ENCODE measurements at regions not wholly inside any gene's neighbourhood (a gene's known extent, or its start where the extent isn't known, plus 50 kb on each side); places are given as distances from the start of the nearest gene placed in this dataset.
"Not testable (repeated sequence)": the region's sequence is repeated elsewhere in the genome, so short reads cannot be mapped to it uniquely, and the experiment has no call there.

DNA sequence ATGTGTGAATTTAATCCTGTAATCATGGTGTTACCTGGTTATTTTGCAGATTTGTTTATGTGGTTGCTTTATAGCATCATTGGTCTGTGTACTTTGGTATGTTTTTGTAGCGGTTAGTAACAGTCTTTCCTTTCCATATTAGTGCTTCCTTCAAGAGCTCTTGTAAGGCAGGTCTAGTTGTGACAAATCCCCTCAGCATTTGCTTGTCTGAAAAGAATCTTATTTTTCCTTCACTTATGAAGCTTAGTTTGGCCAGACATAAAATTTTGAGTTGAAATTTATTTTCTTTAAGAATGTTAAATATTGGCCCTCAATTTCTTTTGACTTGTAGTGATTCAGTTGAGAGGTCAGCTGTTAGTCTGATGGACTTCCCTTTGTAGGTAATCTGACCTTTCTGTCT lies 1096.1 kb upstream of the SLIT2 start:
- DNase-seq (ENCODE audit: low spot score), result no peak

DNA sequence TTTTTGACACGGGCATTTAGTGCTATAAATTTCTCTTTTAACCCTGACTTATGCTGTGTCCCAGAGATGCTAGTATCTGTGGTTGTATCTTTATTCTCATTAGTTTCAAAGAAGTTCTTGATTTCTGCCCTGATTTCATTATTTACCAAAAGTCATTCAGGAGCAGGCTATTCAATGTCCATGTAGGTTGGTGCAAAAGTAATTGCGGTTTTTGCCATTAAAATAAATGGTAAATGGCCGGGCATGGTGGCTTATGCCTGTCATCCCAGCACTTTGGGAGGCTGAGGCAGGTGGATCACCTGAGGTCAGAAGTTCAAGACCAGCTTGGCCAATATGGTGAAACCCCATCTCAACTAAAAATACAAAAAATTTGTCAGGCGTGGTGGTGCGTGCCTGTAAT lies 1097.4 kb upstream of the SLIT2 start:
- not testable (repeated sequence) for DNase-seq (ENCODE audit: low spot score)

DNA sequence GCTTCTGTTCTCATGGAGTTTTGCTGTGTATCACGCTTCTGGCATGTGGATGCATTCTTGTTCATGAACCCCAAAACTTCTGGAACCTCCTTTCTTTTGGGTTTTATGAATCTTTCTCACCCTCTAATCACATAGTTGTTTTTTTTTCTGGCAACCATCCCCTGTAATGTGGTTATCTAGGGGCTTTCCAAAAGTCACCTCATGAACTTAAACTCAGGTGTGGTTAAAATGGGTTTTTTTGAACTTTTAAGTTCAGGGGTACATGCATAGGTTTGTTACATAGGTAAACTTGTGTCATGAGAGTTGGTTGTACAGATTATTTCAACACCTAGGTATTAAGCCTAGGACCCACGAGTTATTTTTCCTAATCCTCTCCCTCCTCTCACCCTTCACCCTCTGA lies 1099.4 kb upstream of the SLIT2 start:
- DNase-seq (ENCODE audit: low spot score), result no peak

GRCh38 chr4:19151684-19152083 lies 1100.0 kb upstream of the SLIT2 start:
- DNase-seq (ENCODE audit: low spot score), result no peak

- DNase-seq (ENCODE audit: low spot score), result no peak
Observed at GRCh38 chr4:19146038-19146437, 1105.7 kb upstream of the SLIT2 start.

DNA sequence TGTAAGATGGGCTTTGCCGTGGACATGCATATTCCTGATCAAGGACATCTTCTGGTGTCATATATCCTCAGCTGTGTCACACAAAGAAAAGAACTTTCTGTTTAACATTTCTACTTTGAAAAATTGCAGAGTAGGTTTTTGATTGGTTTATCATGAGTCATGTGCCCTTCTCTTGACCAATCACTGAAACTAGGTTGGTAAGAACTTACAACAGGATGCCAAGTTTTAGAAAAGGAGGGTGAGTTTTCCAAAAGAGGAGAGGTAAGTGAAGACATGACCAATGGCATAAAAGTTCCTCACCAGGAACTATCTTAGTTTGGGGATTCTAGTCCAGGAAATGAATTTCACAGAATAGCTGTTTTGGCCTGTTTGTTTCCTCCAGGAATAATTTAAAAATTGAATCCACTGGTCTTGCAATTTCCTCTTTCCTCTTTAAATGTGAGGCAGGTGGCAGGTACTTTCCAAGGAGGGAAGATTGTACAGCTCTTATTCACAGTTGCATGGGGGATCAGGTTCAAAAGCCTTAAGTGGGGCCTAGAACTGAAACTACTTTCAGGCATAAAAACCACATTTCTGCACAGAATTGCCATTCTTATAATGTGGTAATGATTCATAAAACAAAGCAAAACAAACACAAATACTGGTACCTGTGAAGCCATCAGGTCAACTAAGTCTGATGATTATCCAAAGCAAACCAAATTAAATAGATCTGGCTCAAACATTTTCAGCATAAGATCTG lies 1114.5 kb upstream of the LCORL start:
- DNase-seq (ENCODE audit: low spot score), result no peak

DNA sequence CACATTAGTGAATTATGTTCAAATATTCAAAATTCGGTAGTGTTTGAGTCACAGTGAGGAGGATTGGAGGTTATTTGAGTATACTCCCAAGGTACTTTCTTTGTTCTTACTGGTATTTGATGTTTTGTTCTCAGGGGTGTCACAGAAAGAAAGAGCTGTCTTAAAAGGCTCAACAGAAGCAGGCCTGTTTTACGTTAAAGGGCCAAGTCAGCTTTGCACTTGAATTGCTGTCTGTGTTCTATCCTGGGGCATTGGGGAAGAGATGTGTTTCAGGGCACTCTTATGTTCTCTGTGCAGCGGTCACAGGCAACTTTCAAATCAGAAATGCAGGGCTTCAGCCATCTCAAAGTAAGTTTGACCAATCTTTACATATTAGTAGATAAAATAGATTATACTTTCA lies 1113.1 kb upstream of the LCORL start:
- DNase-seq (ENCODE audit: low spot score), result no peak

DNA sequence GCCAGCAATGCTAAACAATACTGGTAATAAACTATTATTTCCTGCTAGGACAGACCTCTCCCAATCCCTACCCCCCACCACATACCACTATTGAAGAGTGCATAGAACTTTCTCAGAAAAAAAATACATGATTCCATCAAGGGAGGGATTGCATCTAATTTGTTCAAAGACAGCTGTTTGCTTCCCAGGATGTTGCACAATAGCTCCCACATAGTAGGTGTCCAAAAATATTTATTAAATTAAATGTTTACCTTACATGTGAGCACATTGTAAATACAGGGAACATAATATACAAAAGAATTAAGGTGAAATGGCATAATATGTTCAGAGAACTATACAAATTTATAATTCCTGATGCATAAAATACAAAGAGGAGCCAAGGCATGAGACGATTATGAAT lies 1111.8 kb upstream of the LCORL start:
- DNase-seq (ENCODE audit: low spot score), result no peak

DNA sequence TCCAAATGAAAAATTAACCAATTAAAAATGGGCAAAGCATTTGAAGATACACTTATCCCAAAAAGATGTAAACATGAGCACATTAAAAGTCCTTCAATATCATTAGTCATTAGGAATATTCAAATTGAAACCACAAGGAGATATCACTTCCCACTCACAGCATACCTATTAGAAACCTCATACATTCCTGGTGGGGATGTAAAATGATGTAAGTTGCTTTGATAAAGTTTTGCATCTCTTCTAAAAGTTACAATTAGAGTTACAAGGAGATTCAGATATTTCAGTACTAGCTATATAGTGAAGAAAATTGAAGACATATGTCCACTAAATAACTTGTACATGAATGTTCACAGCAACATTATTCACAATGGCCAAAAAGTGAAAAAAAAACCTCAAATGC lies 1109.3 kb upstream of the LCORL start:
- DNase-seq (ENCODE audit: low spot score), result no peak

- DNase-seq (ENCODE audit: low spot score), result no peak
Observed at GRCh38 chr4:19128176-19128575, 1106.6 kb upstream of the LCORL start.

GRCh38 chr4:19126903-19127302 lies 1105.3 kb upstream of the LCORL start:
- no peak for DNase-seq (ENCODE audit: low spot score)

DNA sequence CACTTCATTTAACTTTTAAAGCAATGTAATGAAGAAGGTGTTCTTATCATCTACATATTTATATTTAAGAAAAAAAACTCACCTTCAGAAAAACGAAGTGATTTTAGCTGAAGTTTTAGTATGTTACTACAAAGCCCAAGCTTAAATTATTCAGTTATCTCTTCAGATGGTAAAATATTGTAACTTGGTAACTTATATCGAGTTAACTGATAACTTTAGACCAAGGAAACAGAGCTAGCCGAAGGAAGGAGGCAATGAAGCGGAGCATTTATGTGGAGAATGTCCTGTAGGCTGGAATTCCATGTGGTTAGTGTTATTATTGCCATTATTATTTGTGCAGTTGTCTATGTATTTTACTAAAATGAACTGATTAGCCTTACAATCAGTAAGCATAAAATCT lies 1102.1 kb upstream of the LCORL start:
- DNase-seq (ENCODE audit: low spot score), result no peak

GRCh38 chr4:19119904-19120560 lies 1098.5 kb upstream of the LCORL start:
- no peak for DNase-seq (ENCODE audit: low spot score)

DNA sequence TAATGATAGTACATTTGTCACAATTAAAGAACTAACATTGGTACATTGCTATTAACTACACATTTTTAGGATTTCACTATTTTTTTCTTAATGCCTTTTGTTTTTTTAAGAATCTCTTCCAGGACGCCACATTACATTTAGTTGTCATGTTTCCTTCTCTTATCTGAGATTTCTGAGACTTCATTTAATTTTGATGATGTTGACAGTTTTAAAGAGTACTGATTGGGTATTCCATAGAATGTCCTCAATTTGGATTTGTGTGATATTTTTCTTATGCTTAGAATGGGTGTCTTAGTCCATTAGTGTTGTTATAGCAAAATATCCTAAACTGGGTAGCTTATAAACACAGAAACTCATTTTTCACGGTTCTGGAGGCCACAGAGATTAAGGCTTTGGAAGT lies 1095.5 kb upstream of the LCORL start:
- no peak for DNase-seq (ENCODE audit: low spot score)

GRCh38 chr4:19104176-19104575 lies 1082.6 kb upstream of the LCORL start:
- DNase-seq (ENCODE audit: low spot score), result no peak

- no peak for DNase-seq (ENCODE audit: low spot score)
Observed at GRCh38 chr4:19095491-19096046, 1074.0 kb upstream of the LCORL start.

DNA sequence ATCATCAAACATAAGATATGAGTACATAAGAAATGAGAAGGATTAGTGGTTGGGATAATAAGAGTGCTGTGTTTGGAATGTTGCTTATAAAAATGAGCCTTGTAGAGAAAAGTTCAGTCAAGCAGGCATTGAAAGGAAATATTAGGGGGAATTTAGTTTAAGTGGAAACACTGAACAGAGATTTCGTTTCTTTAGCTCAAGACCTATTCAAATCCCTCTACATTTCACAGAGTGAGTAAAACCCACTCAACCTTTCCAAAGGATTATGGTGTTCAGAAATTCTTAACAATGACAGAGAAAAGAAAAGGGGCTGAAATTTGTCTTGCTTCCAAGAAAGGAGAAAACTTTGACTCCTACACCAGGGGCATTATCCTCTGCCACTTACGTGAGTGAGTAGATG lies 1072.4 kb upstream of the LCORL start:
- DNase-seq (ENCODE audit: low spot score), result no peak

DNA sequence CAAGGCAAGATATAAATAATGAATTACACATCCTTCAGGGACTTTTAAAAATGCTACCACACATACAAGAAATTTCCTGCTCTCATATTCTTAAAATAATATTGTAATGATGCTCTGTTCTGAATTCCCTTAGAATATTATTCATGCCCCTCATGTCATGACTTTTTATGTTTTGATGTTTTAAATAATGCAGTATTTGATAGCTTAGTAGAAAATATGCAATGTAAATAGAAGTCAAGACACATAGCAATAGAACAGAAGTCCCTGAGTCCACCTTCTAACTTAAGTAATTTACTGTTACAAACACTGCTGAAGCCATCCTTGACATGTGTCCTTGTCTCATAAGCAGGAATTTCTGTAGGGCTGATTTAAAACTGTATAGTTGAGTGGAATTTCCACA lies 1071.2 kb upstream of the LCORL start:
- DNase-seq (ENCODE audit: low spot score), result no peak

DNA sequence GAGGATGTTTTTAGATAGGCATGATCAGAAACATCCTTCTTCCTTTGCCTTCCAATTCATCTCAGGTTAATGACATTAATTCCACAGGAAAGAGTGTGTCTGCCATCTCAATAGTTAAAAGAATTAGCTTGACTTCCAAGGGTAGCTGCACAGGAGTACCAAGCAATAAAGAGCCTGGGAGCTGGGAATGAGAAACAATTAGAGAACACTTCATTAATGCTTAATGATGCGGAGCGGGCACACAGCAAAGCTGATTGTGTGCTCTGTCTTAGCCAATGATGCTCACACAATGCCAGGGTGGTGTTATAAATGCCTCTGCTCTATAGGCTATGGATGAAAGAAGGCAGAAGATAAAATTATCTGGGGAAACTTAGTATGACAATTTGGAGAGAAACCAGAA lies 1052.5 kb upstream of the LCORL start:
- DNase-seq (ENCODE audit: low spot score), result no peak

- no peak for DNase-seq (ENCODE audit: low spot score)
Observed at GRCh38 chr4:19063662-19064061, 1042.1 kb upstream of the LCORL start.

DNA sequence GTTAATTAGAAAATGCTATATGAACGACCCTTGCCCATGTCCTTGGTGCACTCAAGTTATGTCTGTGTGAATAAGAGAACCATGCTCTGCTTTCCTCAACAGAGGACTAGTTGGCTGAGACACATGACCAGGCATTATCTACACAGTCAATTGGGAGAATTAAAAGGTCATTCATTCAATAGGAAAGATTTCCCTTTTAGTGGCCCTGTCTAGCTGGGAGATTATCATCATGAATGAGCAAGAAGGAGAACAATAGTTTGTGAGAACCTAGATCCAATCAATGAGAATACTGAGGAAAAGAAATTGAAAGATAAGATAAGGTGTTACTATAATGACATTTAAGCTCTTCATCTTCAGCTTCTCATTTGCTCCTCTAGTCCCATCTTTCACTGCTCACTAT lies 1033.4 kb upstream of the LCORL start:
- DNase-seq (ENCODE audit: low spot score), result no peak

- no peak for DNase-seq (ENCODE audit: low spot score)
Observed at GRCh38 chr4:19051831-19052230, 1030.3 kb upstream of the LCORL start.

DNA sequence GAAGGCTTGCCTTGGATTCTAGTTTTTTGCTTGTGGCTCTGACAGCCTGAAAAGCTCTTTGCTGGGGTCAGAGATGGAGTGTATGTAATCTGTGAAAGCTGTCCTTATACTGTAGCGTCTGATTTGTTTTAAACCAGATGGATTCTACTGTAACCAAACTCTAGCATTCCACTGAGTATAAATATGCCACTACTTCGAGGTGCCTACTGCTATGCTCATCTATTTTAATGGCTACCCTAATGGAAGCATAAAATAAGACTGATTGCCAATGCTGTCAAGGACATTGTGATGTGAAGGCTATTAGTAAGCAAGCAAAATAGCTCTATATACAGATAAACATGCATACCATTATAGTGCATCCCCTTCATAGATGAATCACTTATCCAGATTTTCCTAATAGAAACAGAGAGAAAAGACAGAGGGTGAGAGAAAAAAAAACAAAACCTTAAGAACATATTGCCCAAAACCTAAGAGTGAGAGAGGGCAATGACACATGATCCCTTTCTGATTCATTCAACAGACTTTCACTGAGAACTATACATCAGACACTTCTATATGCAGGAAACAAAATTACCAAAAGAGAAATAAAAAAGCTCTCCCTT lies 1025.8 kb upstream of the LCORL start:
- DNase-seq (ENCODE audit: low spot score), result no peak
